ENCODE measurements at regions not wholly inside any gene's neighbourhood (a gene's known extent, or its start where the extent isn't known, plus 50 kb on each side); places are given as distances from the start of the nearest gene placed in this dataset.

GRCh38 chr3:30248423-30248822, 358.0 kb upstream of the TGFBR2 start:
- TF ChIP-seq ZFP30 (CRISPR knock-in tag; IDR thresholded peaks at IDR 0.05) (no peak), PATZ1 (CRISPR knock-in tag; IDR thresholded peaks at IDR 0.05; ENCODE audit: borderline replicate concordance) (no peak), ZC3H10 (CRISPR knock-in tag; IDR thresholded peaks at IDR 0.05) (no peak), OSR1 (CRISPR knock-in tag; IDR thresholded peaks at IDR 0.05) (no peak), BACH2 (CRISPR knock-in tag; IDR thresholded peaks at IDR 0.05; ENCODE audit: borderline replicate concordance) (no peak), CREB5 (CRISPR knock-in tag; IDR thresholded peaks at IDR 0.05; ENCODE audit: low read depth) (no peak), ISL1 (CRISPR knock-in tag; IDR thresholded peaks at IDR 0.05) (no peak), GLIS3 (CRISPR knock-in tag; IDR thresholded peaks at IDR 0.05) (no peak), ESRRG (CRISPR knock-in tag; IDR thresholded peaks at IDR 0.05) (no peak), ZFP3 (CRISPR knock-in tag; IDR thresholded peaks at IDR 0.05) (no peak), PPARA (CRISPR knock-in tag; IDR thresholded peaks at IDR 0.05; ENCODE audit: borderline replicate concordance) (no peak), SNAI2 (CRISPR knock-in tag; IDR thresholded peaks at IDR 0.05) (no peak), TOX (CRISPR knock-in tag; IDR thresholded peaks at IDR 0.05; ENCODE audit: borderline replicate concordance) (no peak), POU6F1 (CRISPR knock-in tag; IDR thresholded peaks at IDR 0.05; ENCODE audit: borderline replicate concordance, low read depth) (no peak), ARNTL (CRISPR knock-in tag; IDR thresholded peaks at IDR 0.05; ENCODE audit: borderline replicate concordance, low read depth) (no peak), ZNF565 (CRISPR knock-in tag; conservative IDR thresholded peaks at IDR 0.05; ENCODE audit: low read depth) (no peak), RARB (CRISPR knock-in tag; IDR thresholded peaks at IDR 0.05) (no peak), ZNF8 (CRISPR knock-in tag; IDR thresholded peaks at IDR 0.05) (no peak)
- TF ChIP-seq, protein P1, sequence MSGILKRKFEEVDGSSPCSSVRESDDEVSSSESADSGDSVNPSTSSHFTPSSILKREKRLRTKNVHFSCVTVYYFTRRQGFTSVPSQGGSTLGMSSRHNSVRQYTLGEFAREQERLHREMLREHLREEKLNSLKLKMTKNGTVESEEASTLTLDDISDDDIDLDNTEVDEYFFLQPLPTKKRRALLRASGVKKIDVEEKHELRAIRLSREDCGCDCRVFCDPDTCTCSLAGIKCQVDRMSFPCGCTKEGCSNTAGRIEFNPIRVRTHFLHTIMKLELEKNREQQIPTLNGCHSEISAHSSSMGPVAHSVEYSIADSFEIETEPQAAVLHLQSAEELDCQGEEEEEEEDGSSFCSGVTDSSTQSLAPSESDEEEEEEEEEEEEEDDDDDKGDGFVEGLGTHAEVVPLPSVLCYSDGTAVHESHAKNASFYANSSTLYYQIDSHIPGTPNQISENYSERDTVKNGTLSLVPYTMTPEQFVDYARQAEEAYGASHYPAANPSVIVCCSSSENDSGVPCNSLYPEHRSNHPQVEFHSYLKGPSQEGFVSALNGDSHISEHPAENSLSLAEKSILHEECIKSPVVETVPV (CRISPR knock-in tag; IDR thresholded peaks at IDR 0.05): no peak
- TF ChIP-seq, protein P2, sequence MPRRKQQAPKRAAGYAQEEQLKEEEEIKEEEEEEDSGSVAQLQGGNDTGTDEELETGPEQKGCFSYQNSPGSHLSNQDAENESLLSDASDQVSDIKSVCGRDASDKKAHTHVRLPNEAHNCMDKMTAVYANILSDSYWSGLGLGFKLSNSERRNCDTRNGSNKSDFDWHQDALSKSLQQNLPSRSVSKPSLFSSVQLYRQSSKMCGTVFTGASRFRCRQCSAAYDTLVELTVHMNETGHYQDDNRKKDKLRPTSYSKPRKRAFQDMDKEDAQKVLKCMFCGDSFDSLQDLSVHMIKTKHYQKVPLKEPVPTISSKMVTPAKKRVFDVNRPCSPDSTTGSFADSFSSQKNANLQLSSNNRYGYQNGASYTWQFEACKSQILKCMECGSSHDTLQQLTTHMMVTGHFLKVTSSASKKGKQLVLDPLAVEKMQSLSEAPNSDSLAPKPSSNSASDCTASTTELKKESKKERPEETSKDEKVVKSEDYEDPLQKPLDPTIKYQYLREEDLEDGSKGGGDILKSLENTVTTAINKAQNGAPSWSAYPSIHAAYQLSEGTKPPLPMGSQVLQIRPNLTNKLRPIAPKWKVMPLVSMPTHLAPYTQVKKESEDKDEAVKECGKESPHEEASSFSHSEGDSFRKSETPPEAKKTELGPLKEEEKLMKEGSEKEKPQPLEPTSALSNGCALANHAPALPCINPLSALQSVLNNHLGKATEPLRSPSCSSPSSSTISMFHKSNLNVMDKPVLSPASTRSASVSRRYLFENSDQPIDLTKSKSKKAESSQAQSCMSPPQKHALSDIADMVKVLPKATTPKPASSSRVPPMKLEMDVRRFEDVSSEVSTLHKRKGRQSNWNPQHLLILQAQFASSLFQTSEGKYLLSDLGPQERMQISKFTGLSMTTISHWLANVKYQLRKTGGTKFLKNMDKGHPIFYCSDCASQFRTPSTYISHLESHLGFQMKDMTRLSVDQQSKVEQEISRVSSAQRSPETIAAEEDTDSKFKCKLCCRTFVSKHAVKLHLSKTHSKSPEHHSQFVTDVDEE (CRISPR knock-in tag; IDR thresholded peaks at IDR 0.05): no peak

DNA sequence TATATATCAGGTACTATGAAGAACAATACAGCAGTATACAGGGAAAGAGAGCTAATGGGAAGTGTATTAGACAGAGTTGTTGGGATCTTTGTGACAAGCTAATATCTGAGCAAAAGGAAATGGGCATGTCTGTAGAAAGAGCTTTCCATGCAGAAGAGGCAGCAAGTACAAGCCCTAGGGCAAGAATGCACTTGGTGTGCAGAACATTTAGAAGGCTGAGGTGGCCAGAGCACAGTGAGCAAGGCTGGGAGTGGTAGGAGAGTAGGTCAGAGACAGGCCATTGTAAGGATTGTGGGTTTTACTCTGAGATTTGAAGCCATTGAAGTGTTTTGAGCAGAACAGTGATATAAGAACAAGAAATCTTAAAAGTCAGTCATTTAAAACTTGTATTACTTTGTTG, 353.9 kb upstream of the TGFBR2 start:
- TF ChIP-seq CREB5 (CRISPR knock-in tag; IDR thresholded peaks at IDR 0.05; ENCODE audit: low read depth) (no peak), ZNF8 (CRISPR knock-in tag; IDR thresholded peaks at IDR 0.05) (no peak), ZFP3 (CRISPR knock-in tag; IDR thresholded peaks at IDR 0.05) (no peak), ZFP30 (CRISPR knock-in tag; IDR thresholded peaks at IDR 0.05) (no peak), CSDC2 (CRISPR knock-in tag; IDR thresholded peaks at IDR 0.05) (no peak), ISL1 (CRISPR knock-in tag; IDR thresholded peaks at IDR 0.05) (no peak), ARNTL (CRISPR knock-in tag; IDR thresholded peaks at IDR 0.05; ENCODE audit: borderline replicate concordance, low read depth) (no peak)
- TF ChIP-seq, protein P1 (CRISPR knock-in tag; IDR thresholded peaks at IDR 0.05): no peak
- ATAC-seq: no peak

More at GRCh38 chr3:30248423-30248822, 358.0 kb upstream of the TGFBR2 start:
- no peak for ATAC-seq

Measured in SK-N-SH treated with all-trans-retinoic acid at 6 μM for 48 hours (cell line).